MM.1S (cell line): ENCODE measurements at regions not wholly inside any gene's neighbourhood (a gene's known extent, or its start where the extent isn't known, plus 50 kb on each side); places are given as distances from the start of the nearest gene placed in this dataset.
"Not testable (repeated sequence)": the region's sequence is repeated elsewhere in the genome, so short reads cannot be mapped to it uniquely, and the experiment has no call there.

Experiments used
- DNase-seq: peaks from one replicate; pipeline ENCODE4 v3.0.0-alpha.2; 2015
- H2AFZ ChIP-seq: fragments of 300-600 bp; sonication (generic); 2 replicates; pipeline ENCODE4 v1.6.0; 2016; ENCODE audit warnings: antibody characterized with exemption, low read length
- H3F3A ChIP-seq: fragments of 300-600 bp; sonication (generic); 2 replicates; pipeline ENCODE4 v1.6.1; 2016; ENCODE audit warnings: mild to moderate bottlenecking, antibody characterized with exemption, low read length, moderate library complexity, mixed read lengths; ENCODE audit not compliant: insufficient read depth
- H3K27ac ChIP-seq: fragments of 300-600 bp; sonication (generic); 2 replicates; pipeline ENCODE4 v1.5.1; 2016; ENCODE audit warnings: mild to moderate bottlenecking, low read length
- H3K27me3 ChIP-seq: fragments of 300-600 bp; sonication (generic); replicated peaks from 2 replicates; pipeline ENCODE4 v1.6.0; 2016; ENCODE audit warnings: low read length; ENCODE audit not compliant: insufficient read depth
- H3K36me3 ChIP-seq: fragments of 300-600 bp; sonication (generic); replicated peaks from 2 replicates; pipeline ENCODE4 v1.6.1; 2016; ENCODE audit warnings: mild to moderate bottlenecking, low read length, mixed read lengths; ENCODE audit not compliant: insufficient read depth
- H3K4me1 ChIP-seq: fragments of 300-600 bp; sonication (generic); 2 replicates; pipeline ENCODE4 v1.6.1; 2016; ENCODE audit warnings: low read length, mixed read lengths
- H3K4me2 ChIP-seq: fragments of 300-600 bp; sonication (generic); 2 replicates; pipeline ENCODE4 v1.6.0; 2016; ENCODE audit warnings: low read depth, low read length
- H3K4me3 ChIP-seq: fragments of 300-600 bp; sonication (generic); 2 replicates; pipeline ENCODE4 v1.5.1; 2016; ENCODE audit warnings: low read length, mixed read lengths
- H3K79me2 ChIP-seq: fragments of 300-600 bp; sonication (generic); 2 replicates; pipeline ENCODE4 v1.6.1; 2016; ENCODE audit warnings: mixed run types, low read length, mixed read lengths
- H3K9ac ChIP-seq: fragments of 300-600 bp; sonication (generic); 2 replicates; pipeline ENCODE4 v1.6.1; 2016; ENCODE audit warnings: low read length, mixed read lengths
- H3K9me2 ChIP-seq: fragments of 300-600 bp; sonication (generic); replicated peaks from 2 replicates; pipeline ENCODE4 v1.6.1; 2016; ENCODE audit warnings: mild to moderate bottlenecking, low read length, mixed read lengths; ENCODE audit not compliant: insufficient read depth
- H3K9me3 ChIP-seq: fragments of 300-600 bp; sonication (generic); replicated peaks from 2 replicates; pipeline ENCODE4 v1.6.1; 2016; ENCODE audit warnings: mild to moderate bottlenecking, low read length, mixed read lengths; ENCODE audit not compliant: insufficient read depth
- H4K20me1 ChIP-seq: fragments of 300-600 bp; sonication (generic); 2 replicates; pipeline ENCODE4 v1.6.1; 2016; ENCODE audit warnings: mild to moderate bottlenecking, low read length, moderate library complexity, mixed read lengths; ENCODE audit not compliant: insufficient read depth
- CTCF ChIP-seq: fragments of 300-600 bp; sonication (generic); IDR thresholded peaks from 2 replicates; pipeline ENCODE4 v1.5.1; 2016; ENCODE audit warnings: antibody characterized with exemption, low read length, mixed read lengths
- EZH2 ChIP-seq: fragments of 300-600 bp; sonication (generic); optimal IDR thresholded peaks from 2 replicates; pipeline ENCODE3; 2017; ENCODE audit warnings: low read depth, mild to moderate bottlenecking, antibody characterized with exemption, low read length, mixed read lengths
- EZH2phosphoT487 ChIP-seq: fragments of 300-600 bp; sonication (generic); IDR thresholded peaks from 2 replicates; pipeline ENCODE4 v1.6.1; 2018; ENCODE audit warnings: antibody characterized with exemption, low read length

- Histone ChIP-seq H3F3A (no peaks in the 10 kb centered on the region), H3K9me3 (no peaks in the 10 kb centered on the region), H4K20me1 (no peaks in the 10 kb centered on the region), H3K9me2 (no peaks in the 10 kb centered on the region), H3K36me3 (no peaks in the 10 kb centered on the region), H2AFZ (no peak overlapping the region), H3K79me2 (no peaks in the 10 kb centered on the region), H3K4me2 (no peak overlapping the region), H3K9ac (no peak overlapping the region), H3K27me3 (no peaks in the 10 kb centered on the region), H3K4me3 (no peak overlapping the region), H3K4me1 (no peaks in the 10 kb centered on the region), H3K27ac (no peak overlapping the region)
- peak; percentile 62 for DNase-seq
- TF ChIP-seq CTCF (peak; percentile 49), EZH2 (no peak)
Observed at GRCh38 chr14:106518054-106518943, 991.9 kb downstream of the TMEM121 start.

DNA sequence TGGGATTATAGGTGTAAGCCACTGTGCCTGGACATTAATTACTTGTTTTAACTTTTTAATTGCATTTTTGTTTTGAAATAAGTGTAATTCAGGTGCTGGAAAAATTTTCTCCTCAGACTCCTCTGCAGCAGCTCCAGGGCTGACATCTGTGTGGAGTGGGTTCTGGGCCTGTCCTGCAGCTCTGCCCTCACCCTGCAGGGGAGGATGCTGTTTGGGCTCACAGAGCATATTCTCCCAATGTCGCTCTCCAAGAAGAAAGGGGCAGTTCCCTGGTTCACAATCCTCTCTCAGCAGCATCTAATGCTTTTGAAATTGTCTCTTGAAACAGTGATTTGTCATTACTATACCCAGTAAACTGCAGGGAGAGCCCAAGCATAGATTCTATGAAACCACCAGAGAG is 995.7 kb downstream of the TMEM121 start:
- not testable (repeated sequence) for H3F3A ChIP-seq, H3K9me2 ChIP-seq, H4K20me1 ChIP-seq, H3K4me3 ChIP-seq, H3K9me3 ChIP-seq, H3K4me1 ChIP-seq, H3K9ac ChIP-seq, DNase-seq, H3K79me2 ChIP-seq, H2AFZ ChIP-seq, H3K27ac ChIP-seq, H3K36me3 ChIP-seq, H3K4me2 ChIP-seq, H3K27me3 ChIP-seq

DNA sequence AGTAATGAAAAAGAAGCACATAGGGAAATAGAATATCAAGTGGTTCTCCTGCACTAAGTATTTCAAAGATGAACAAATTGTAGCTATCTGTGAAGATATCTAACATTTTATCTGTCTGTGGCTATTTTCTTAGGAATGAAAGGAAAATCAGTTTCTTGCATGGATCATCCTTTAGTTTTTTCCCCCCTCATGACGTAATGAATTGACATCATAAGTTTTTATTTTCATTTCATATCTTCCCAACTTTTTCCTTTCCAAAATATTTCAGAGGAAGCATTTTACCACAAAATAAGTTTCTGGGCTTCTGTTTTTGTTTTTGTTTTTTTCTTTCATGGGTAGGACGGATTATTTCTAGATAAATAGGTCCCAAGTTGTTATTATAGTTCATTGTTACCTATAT is 996.6 kb downstream of the TMEM121 start:
- Histone ChIP-seq H3K4me1 (no peaks in the 10 kb centered on the region), H2AFZ (no peak overlapping the region), H3K36me3 (no peaks in the 10 kb centered on the region), H4K20me1 (no peaks in the 10 kb centered on the region), H3K27ac (no peak overlapping the region), H3K27me3 (no peaks in the 10 kb centered on the region), H3F3A (no peaks in the 10 kb centered on the region), H3K79me2 (no peaks in the 10 kb centered on the region), H3K4me2 (no peak overlapping the region), H3K4me3 (no peak overlapping the region), H3K9me3 (no peaks in the 10 kb centered on the region), H3K9me2 (no peaks in the 10 kb centered on the region), H3K9ac (no peak overlapping the region)
- no peak for DNase-seq
- TF ChIP-seq EZH2phosphoT487 (no peak), CTCF (no peak), EZH2 (no peak)

DNA sequence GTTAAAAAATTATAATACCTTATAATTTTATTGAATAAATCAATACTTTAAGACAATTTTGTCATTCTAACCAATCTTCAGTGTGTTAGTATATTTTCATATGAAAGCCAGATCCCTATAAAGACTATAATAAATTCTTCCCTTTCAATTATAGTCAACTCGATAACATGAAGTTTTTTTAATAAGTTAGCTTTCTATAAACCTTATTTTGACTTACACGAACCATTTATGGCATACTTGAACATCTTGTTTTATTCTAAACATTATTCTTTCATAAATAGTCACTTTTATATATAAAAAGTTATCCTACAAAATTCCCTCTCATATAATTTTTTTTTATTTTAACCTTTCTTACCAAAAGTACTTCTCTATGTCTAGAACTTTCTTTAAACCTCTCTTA is 1002.3 kb downstream of the TMEM121 start:
- no peaks in the 10 kb centered on the region for H3K36me3 ChIP-seq
- H3F3A ChIP-seq: peaks cover 1% of the 10 kb centered on the region; the same call in 1 of the 2 replicates
- no peak overlapping the region for H3K27ac ChIP-seq
- H4K20me1 ChIP-seq: no peaks in the 10 kb centered on the region
- no peaks in the 10 kb centered on the region for H3K27me3 ChIP-seq
- no peak for TF ChIP-seq EZH2phosphoT487
- TF ChIP-seq CTCF: no peak
- no peak for TF ChIP-seq EZH2
- no peaks in the 10 kb centered on the region for H3K9me3 ChIP-seq
- H3K4me3 ChIP-seq: no peak overlapping the region
- no peak for DNase-seq
- H3K4me1 ChIP-seq: peaks cover 7% of the 10 kb centered on the region; the same call in 1 of the 2 replicates
- no peak overlapping the region for H2AFZ ChIP-seq
- no peaks in the 10 kb centered on the region for H3K79me2 ChIP-seq
- no peaks in the 10 kb centered on the region for H3K9me2 ChIP-seq
- no peak overlapping the region for H3K4me2 ChIP-seq
- no peak overlapping the region for H3K9ac ChIP-seq
